ENCODE measurements at regions not wholly inside any gene's neighbourhood (a gene's known extent, or its start where the extent isn't known, plus 50 kb on each side); places are given as distances from the start of the nearest gene placed in this dataset.

DNA sequence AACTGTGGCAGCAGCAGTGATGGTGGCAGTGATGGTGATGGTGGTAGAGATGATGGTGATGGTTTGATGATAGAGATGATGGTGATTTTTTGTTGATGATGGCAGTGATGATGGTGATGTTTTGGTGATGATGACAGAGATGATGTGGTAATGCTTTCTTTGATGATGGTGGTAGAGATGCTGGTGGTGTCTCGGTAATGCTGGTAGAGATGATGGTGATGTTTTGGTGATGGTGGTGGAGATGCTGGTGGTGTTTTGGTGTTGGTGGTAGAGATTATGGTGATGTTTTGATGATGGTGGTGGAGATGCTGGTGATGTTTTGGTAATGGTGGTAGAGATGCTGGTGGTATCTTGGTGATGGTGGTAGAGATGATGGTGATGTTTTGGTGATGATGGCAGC, 131.6 kb downstream of the NAV1 start:
- Histone ChIP-seq H3K9me2 (ENCODE audit: insufficient read depth) (no peaks in the 10 kb centered on the region), H3K4me3 (no peak overlapping the region), H3K27ac (ENCODE audit: low read depth) (no peak overlapping the region), H4K20me1 (replicated peaks; ENCODE audit: insufficient read depth) (no peaks in the 10 kb centered on the region), H2AFZ (no peak overlapping the region), H3F3A (replicated peaks; ENCODE audit: low read depth) (no peaks in the 10 kb centered on the region), H3K4me2 (no peak overlapping the region), H3K4me1 (ENCODE audit: insufficient read depth) (peaks cover 5% of the 10 kb centered on the region; the same call in 1 of the 2 replicates), H3K79me2 (replicated peaks; ENCODE audit: insufficient read depth) (peaks cover 31% of the 10 kb centered on the region; the same call in 1 of the 2 replicates), H3K36me3 (ENCODE audit: insufficient read depth) (no peaks in the 10 kb centered on the region), H3K27me3 (ENCODE audit: insufficient read depth) (no peaks in the 10 kb centered on the region)
- Mint-ChIP-seq H3K36me3 (ENCODE audit: low read depth) (no peaks in the 10 kb centered on the region), H3K9me3 (no peaks in the 10 kb centered on the region), H3K4me3 (no peak overlapping the region), H3K27ac (no peak overlapping the region), H3K4me1 (peaks cover 20% of the 10 kb centered on the region), H3K27me3 (ENCODE audit: insufficient read depth, low read depth, poor library complexity) (peaks cover 4% of the 10 kb centered on the region)
- TF ChIP-seq NANOG (IDR thresholded peaks at IDR 0.05; ENCODE audit: borderline replicate concordance) (no peak), ZNF114 (CRISPR knock-in tag; IDR thresholded peaks at IDR 0.05) (no peak), POLR2AphosphoS5 (IDR thresholded peaks at IDR 0.05; ENCODE audit: low read depth) (no peak)
- TF ChIP-seq, protein P1, sequence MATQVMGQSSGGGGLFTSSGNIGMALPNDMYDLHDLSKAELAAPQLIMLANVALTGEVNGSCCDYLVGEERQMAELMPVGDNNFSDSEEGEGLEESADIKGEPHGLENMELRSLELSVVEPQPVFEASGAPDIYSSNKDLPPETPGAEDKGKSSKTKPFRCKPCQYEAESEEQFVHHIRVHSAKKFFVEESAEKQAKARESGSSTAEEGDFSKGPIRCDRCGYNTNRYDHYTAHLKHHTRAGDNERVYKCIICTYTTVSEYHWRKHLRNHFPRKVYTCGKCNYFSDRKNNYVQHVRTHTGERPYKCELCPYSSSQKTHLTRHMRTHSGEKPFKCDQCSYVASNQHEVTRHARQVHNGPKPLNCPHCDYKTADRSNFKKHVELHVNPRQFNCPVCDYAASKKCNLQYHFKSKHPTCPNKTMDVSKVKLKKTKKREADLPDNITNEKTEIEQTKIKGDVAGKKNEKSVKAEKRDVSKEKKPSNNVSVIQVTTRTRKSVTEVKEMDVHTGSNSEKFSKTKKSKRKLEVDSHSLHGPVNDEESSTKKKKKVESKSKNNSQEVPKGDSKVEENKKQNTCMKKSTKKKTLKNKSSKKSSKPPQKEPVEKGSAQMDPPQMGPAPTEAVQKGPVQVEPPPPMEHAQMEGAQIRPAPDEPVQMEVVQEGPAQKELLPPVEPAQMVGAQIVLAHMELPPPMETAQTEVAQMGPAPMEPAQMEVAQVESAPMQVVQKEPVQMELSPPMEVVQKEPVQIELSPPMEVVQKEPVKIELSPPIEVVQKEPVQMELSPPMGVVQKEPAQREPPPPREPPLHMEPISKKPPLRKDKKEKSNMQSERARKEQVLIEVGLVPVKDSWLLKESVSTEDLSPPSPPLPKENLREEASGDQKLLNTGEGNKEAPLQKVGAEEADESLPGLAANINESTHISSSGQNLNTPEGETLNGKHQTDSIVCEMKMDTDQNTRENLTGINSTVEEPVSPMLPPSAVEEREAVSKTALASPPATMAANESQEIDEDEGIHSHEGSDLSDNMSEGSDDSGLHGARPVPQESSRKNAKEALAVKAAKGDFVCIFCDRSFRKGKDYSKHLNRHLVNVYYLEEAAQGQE (IDR thresholded peaks at IDR 0.05; ENCODE audit: unreplicated experiment): no peak
- DNase-seq (ENCODE audit: low spot score): no peak
- no peak for ATAC-seq

DNA sequence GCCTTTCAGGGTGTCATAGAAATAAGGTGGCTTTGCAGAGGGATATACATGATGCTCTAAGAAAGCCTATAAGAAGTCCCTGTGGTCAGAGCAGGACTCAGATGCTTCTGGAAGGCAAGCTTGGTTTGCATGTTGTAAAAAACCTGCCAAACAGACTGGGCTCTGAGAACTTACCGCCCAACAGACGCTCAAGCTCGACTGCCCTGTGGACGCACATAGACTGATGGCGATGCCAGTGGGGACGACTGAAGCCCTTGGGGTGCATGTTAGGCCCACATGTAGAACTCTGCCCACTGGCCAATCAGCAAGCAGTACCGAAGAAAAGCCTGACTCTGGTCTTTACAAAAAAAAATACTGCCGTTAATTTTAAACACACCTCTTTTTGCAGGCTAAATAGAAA, 133.8 kb downstream of the NAV1 start:
- no peaks in the 10 kb centered on the region for H3F3A ChIP-seq (replicated peaks; ENCODE audit: low read depth)
- ATAC-seq: no peak
- no peak for DNase-seq (ENCODE audit: low spot score)
- Mint-ChIP-seq H3K36me3 (ENCODE audit: low read depth) (no peaks in the 10 kb centered on the region), H3K9me3 (no peaks in the 10 kb centered on the region), H3K27ac (no peak overlapping the region), H3K27me3 (ENCODE audit: insufficient read depth, low read depth, poor library complexity) (peaks cover 2% of the 10 kb centered on the region), H3K4me1 (peaks cover 31% of the 10 kb centered on the region), H3K4me3 (no peak overlapping the region)
- no peak overlapping the region for H2AFZ ChIP-seq
- H3K4me1 ChIP-seq (ENCODE audit: insufficient read depth): peaks cover 24% of the 10 kb centered on the region
- no peak overlapping the region for H3K27ac ChIP-seq (ENCODE audit: low read depth)
- no peaks in the 10 kb centered on the region for H3K36me3 ChIP-seq (ENCODE audit: insufficient read depth)
- no peaks in the 10 kb centered on the region for H3K27me3 ChIP-seq (ENCODE audit: insufficient read depth)
- H3K4me3 ChIP-seq: no peak overlapping the region
- no peaks in the 10 kb centered on the region for H4K20me1 ChIP-seq (replicated peaks; ENCODE audit: insufficient read depth)
- H3K9me2 ChIP-seq (ENCODE audit: insufficient read depth): no peaks in the 10 kb centered on the region
- H3K79me2 ChIP-seq (replicated peaks; ENCODE audit: insufficient read depth): peaks cover 35% of the 10 kb centered on the region; the same call in 1 of the 2 replicates
- H3K4me2 ChIP-seq: no peak overlapping the region
- TF ChIP-seq EZH2 (IDR thresholded peaks at IDR 0.05; ENCODE audit: low read depth, unreplicated experiment) (no peak), POLR2AphosphoS5 (IDR thresholded peaks at IDR 0.05; ENCODE audit: low read depth) (no peak), ZNF331 (CRISPR knock-in tag; IDR thresholded peaks at IDR 0.05; ENCODE audit: low read depth) (no peak), ZNF114 (CRISPR knock-in tag; IDR thresholded peaks at IDR 0.05) (no peak), STAT1 (IDR thresholded peaks at IDR 0.05; ENCODE audit: unreplicated experiment) (no peak)
- TF ChIP-seq, protein P2, sequence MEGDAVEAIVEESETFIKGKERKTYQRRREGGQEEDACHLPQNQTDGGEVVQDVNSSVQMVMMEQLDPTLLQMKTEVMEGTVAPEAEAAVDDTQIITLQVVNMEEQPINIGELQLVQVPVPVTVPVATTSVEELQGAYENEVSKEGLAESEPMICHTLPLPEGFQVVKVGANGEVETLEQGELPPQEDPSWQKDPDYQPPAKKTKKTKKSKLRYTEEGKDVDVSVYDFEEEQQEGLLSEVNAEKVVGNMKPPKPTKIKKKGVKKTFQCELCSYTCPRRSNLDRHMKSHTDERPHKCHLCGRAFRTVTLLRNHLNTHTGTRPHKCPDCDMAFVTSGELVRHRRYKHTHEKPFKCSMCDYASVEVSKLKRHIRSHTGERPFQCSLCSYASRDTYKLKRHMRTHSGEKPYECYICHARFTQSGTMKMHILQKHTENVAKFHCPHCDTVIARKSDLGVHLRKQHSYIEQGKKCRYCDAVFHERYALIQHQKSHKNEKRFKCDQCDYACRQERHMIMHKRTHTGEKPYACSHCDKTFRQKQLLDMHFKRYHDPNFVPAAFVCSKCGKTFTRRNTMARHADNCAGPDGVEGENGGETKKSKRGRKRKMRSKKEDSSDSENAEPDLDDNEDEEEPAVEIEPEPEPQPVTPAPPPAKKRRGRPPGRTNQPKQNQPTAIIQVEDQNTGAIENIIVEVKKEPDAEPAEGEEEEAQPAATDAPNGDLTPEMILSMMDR (conservative IDR thresholded peaks at IDR 0.05; ENCODE audit: low read depth in 2 of 2): no peak
- TF ChIP-seq, protein P3, sequence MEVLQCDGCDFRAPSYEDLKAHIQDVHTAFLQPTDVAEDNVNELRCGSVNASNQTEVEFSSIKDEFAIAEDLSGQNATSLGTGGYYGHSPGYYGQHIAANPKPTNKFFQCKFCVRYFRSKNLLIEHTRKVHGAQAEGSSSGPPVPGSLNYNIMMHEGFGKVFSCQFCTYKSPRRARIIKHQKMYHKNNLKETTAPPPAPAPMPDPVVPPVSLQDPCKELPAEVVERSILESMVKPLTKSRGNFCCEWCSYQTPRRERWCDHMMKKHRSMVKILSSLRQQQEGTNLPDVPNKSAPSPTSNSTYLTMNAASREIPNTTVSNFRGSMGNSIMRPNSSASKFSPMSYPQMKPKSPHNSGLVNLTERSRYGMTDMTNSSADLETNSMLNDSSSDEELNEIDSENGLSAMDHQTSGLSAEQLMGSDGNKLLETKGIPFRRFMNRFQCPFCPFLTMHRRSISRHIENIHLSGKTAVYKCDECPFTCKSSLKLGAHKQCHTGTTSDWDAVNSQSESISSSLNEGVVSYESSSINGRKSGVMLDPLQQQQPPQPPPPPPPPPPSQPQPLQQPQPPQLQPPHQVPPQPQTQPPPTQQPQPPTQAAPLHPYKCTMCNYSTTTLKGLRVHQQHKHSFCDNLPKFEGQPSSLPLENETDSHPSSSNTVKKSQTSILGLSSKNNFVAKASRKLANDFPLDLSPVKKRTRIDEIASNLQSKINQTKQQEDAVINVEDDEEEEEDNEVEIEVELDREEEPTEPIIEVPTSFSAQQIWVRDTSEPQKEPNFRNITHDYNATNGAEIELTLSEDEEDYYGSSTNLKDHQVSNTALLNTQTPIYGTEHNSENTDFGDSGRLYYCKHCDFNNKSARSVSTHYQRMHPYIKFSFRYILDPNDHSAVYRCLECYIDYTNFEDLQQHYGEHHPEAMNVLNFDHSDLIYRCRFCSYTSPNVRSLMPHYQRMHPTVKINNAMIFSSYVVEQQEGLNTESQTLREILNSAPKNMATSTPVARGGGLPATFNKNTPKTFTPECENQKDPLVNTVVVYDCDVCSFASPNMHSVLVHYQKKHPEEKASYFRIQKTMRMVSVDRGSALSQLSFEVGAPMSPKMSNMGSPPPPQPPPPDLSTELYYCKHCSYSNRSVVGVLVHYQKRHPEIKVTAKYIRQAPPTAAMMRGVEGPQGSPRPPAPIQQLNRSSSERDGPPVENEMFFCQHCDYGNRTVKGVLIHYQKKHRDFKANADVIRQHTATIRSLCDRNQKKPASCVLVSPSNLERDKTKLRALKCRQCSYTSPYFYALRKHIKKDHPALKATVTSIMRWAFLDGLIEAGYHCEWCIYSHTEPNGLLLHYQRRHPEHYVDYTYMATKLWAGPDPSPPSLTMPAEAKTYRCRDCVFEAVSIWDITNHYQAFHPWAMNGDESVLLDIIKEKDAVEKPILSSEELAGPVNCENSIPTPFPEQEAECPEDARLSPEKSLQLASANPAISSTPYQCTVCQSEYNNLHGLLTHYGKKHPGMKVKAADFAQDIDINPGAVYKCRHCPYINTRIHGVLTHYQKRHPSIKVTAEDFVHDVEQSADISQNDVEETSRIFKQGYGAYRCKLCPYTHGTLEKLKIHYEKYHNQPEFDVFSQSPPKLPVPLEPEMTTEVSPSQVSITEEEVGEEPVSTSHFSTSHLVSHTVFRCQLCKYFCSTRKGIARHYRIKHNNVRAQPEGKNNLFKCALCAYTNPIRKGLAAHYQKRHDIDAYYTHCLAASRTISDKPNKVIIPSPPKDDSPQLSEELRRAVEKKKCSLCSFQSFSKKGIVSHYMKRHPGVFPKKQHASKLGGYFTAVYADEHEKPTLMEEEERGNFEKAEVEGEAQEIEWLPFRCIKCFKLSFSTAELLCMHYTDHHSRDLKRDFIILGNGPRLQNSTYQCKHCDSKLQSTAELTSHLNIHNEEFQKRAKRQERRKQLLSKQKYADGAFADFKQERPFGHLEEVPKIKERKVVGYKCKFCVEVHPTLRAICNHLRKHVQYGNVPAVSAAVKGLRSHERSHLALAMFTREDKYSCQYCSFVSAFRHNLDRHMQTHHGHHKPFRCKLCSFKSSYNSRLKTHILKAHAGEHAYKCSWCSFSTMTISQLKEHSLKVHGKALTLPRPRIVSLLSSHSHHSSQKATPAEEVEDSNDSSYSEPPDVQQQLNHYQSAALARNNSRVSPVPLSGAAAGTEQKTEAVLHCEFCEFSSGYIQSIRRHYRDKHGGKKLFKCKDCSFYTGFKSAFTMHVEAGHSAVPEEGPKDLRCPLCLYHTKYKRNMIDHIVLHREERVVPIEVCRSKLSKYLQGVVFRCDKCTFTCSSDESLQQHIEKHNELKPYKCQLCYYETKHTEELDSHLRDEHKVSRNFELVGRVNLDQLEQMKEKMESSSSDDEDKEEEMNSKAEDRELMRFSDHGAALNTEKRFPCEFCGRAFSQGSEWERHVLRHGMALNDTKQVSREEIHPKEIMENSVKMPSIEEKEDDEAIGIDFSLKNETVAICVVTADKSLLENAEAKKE (CRISPR knock-in tag; IDR thresholded peaks at IDR 0.05): no peak
- TF ChIP-seq, protein P4, sequence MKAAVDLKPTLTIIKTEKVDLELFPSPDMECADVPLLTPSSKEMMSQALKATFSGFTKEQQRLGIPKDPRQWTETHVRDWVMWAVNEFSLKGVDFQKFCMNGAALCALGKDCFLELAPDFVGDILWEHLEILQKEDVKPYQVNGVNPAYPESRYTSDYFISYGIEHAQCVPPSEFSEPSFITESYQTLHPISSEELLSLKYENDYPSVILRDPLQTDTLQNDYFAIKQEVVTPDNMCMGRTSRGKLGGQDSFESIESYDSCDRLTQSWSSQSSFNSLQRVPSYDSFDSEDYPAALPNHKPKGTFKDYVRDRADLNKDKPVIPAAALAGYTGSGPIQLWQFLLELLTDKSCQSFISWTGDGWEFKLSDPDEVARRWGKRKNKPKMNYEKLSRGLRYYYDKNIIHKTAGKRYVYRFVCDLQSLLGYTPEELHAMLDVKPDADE (IDR thresholded peaks at IDR 0.05): no peak
